ENCODE measurements at regions not wholly inside any gene's neighbourhood (a gene's known extent, or its start where the extent isn't known, plus 50 kb on each side); places are given as distances from the start of the nearest gene placed in this dataset.

DNA sequence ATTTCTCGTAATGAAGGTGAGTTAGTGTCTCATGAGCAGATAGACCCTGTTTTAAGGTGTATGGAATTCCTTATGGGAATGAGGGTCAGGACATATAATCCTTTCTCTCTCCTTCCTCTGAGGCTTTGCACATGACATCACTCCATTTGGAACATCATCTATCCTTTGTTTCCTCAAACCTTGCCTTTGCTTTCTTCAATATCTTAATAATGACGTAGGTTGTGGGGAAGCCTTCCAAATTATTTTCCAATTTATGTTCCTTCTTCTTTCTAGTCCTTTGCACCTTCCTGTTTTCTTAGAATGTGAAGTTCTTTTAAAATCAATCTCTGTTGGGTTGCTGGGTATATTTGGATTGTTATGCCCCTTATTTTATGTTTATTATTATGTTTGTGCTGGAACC lies 502.9 kb upstream of the STXBP6 start:
- no peak overlapping the region for H3K27ac ChIP-seq
- no peak for DNase-seq (ENCODE audit: low read depth, low spot score)

GRCh38 chr14:25551674-25552073 lies 501.7 kb upstream of the STXBP6 start:
- DNase-seq (ENCODE audit: low read depth, low spot score) = no peak
- no peak overlapping the region for H3K27ac ChIP-seq

- H3K27ac ChIP-seq = no peak overlapping the region
- no peak for DNase-seq (ENCODE audit: low read depth, low spot score)
These were observed 496.9 kb upstream of the STXBP6 start for GRCh38 chr14:25546826-25547225.

- no peak overlapping the region for H3K27ac ChIP-seq
- no peak for DNase-seq (ENCODE audit: low read depth, low spot score)
These were observed 488.0 kb upstream of the STXBP6 start for GRCh38 chr14:25537846-25538455.

DNA sequence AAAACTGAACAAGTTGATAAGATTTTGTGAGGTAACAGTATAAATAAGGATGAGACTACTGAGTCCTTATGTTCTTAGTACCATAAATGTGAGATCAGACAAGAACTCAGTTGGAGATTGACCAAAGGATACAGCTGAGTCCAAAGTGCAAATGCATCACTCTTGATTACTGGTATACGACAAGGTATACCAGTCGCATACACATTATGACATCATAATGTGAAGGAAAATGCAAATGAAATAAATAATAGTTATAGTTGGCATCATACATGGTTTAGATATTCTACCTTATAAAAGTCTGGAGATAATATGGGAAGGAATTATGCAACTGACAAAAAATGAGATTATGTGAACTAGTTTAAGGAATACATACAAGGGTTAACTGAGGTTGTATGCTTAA lies 476.3 kb upstream of the STXBP6 start:
- DNase-seq (ENCODE audit: low read depth, low spot score) = no peak
- no peak overlapping the region for H3K27ac ChIP-seq

DNA sequence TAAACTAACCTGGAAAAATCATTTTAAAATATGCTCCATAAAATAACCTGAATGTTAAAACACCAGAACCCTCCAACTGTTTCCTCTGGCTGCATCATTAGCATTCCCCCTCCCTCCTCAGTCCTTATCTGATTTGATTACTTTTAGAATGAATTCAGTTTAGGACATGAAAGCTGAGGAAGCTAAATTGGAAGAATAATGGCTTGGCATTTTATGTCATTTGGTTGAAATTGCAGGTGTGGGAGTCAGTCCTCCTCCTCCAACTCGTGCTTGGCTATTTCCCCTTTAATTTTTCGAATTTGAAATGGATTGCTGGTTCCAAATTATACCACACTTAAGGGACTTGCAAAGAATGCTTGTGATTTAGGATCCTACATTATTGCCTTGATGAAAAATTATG lies 473.0 kb upstream of the STXBP6 start:
- DNase-seq (ENCODE audit: low read depth, low spot score) = no peak
- no peak overlapping the region for H3K27ac ChIP-seq

- no peak for DNase-seq (ENCODE audit: low read depth, low spot score)
- H3K27ac ChIP-seq = no peak overlapping the region
These were observed 472.2 kb upstream of the STXBP6 start for GRCh38 chr14:25522116-25522515.

DNA sequence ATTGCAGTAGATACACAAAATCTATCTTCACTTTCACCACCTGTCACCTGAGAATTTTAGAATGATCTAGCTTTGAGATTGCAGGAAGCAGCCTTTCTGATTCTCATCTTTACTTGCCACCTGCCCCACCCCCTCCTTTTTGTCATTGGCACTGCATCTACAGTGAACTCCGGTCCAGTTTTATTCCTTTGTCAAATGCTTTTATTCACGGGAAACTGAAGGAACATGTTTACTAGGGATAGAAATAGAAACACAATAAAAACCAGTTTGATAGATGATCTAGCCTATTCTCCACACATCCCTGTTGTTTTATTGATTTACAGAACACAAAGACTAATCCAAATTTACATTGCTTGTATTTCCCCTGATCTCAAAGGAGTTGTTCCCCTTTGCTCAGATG lies 471.7 kb upstream of the STXBP6 start:
- no peak for DNase-seq (ENCODE audit: low read depth, low spot score)
- H3K27ac ChIP-seq = no peak overlapping the region

DNA sequence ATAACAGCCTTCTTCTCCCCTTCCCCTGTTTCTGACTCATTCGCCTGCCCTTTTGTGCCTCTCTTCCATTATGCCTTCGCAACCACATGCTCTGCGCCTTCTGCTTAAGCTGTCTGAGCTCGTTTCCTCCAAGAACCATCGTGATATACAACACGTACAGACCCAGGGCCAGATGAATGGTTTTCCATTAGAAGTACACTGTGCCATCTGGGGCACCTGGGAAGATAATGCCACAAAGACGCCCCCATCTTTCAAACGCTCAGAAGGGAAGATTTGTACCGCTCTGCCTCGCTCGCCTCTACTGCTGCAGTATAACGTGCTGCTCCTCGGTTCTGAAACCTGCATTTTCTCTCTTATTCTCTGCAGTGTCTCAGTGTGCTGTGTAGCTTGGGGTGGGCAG lies 470.9 kb upstream of the STXBP6 start:
- no peak for DNase-seq (ENCODE audit: low read depth, low spot score)
- no peak overlapping the region for H3K27ac ChIP-seq

GRCh38 chr14:25518364-25518763 lies 468.4 kb upstream of the STXBP6 start:
- H3K27ac ChIP-seq = no peak overlapping the region
- DNase-seq (ENCODE audit: low read depth, low spot score) = no peak

- H3K27ac ChIP-seq = no peak overlapping the region
- no peak for DNase-seq (ENCODE audit: low read depth, low spot score)
These were observed 466.9 kb upstream of the STXBP6 start for GRCh38 chr14:25516838-25517237.

- no peak for DNase-seq (ENCODE audit: low read depth, low spot score)
These were observed 458.9 kb upstream of the STXBP6 start for GRCh38 chr14:25508845-25509244.

GRCh38 chr14:25501749-25502148 lies 451.8 kb upstream of the STXBP6 start:
- DNase-seq (ENCODE audit: low read depth, low spot score) = no peak
- H3K27ac ChIP-seq = no peak overlapping the region

More at GRCh38 chr14:25508845-25509244, 458.9 kb upstream of the STXBP6 start:
- H3K27ac ChIP-seq = no peak overlapping the region

GRCh38 chr14:25488961-25489360 lies 439.0 kb upstream of the STXBP6 start:
- no peak for DNase-seq (ENCODE audit: low read depth, low spot score)
- no peak overlapping the region for H3K27ac ChIP-seq

- no peak overlapping the region for H3K27ac ChIP-seq
- DNase-seq (ENCODE audit: low read depth, low spot score) = no peak
These were observed 435.4 kb upstream of the STXBP6 start for GRCh38 chr14:25485381-25485780.

DNA sequence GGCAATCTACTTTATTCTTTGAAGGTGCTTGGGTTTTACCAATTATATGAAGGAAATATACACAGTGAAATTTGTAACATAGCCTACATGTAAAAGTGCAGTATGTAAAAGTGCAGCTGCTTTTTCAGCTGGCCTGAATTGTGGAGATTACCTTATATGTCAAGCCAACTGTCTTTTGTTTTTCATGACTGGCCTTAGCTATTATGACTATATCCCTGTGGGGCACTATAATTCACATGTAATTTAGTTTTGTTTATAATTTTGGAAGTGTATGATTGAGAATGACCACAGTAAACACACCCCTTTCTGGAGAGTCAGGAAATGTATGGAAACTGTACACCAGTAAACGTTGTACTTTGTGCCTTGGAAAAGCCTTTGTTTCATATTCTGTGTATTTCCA lies 435.0 kb upstream of the STXBP6 start:
- no peak overlapping the region for H3K27ac ChIP-seq
- no peak for DNase-seq (ENCODE audit: low read depth, low spot score)

DNA sequence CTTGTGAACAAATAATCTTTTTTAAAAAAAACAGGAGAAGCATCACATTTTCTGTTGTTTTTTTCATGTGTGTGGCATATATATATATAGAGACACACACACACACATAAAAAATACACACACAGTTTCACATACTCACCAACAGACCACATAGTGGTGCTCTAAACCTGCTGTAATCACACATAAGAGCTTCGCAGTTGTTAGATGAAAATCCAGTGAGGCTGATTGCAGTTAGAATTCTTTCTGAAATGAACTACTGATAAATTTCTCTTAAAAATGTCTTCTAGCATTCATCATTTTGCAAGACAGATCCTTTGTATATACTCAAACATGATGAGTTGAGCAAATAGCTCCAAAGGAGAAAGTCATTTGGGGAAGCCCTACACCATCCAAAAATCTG lies 434.3 kb upstream of the STXBP6 start:
- no peak for DNase-seq (ENCODE audit: low read depth, low spot score)

DNA sequence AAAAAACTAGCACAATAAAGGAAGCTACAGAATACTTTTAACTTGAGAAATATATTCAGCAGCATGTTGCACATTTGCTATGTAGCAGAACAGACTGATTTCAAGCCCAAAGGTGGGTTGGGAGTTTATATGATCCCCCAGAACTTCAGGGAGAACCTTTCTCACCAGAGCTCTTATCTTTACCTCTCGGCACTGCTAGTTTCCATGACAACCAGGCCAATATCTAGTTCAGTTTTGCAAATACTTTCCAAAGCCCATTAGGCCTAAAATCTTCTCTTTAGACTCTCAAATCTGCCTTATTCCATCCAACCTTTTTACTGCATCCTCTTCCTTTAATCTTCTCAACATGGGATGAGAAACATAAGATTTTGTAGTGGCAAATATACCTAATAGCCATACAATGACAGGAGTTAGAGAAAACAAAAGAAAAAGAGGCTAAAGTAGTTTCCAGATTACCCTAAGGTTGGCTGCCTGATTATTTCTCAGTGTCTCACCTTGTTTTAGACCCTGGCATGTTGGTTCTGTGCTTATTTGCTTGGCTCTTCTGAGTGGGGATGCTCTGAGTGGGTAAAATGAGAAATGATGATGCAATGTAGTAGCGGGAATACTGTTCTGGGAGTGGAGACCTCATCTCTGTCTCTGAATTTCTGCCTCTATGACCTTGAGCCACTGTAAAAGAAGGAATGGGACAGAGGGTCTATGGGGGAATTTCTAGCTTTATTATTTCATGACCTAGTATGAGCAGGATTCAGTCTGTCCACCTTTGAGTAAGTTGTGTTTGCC lies 427.6 kb upstream of the STXBP6 start:
- no peak for DNase-seq (ENCODE audit: low read depth, low spot score)
- no peak overlapping the region for H3K27ac ChIP-seq

More for the DNA sequence above, 434.3 kb upstream of the STXBP6 start:
- no peak overlapping the region for H3K27ac ChIP-seq

- no peak for DNase-seq (ENCODE audit: low read depth, low spot score)
These were observed 422.8 kb upstream of the STXBP6 start for GRCh38 chr14:25472700-25473099.

GRCh38 chr14:25464772-25465171 lies 414.8 kb upstream of the STXBP6 start:
- H3K27ac ChIP-seq = no peak overlapping the region
- no peak for DNase-seq (ENCODE audit: low read depth, low spot score)

More at GRCh38 chr14:25472700-25473099, 422.8 kb upstream of the STXBP6 start:
- no peak overlapping the region for H3K27ac ChIP-seq

DNA sequence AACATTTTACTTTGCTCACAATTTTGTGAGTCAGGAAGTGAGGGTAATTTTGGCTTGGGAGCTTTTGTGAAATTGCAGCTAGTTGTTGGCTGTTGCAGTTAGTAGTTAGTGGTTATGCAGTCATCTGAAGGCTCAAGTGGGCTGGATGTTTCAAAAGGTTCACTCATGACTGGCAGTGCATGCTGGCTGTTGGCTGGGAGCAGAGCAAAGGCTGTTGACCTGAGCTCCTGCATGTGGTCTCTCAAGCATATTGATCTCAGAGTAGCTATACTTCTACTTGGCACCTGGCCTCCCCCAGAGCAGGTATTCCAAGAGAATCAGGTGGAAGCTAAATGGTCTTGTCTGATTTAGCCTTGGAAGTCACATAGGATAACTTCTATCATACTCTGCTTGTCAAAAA lies 414.1 kb upstream of the STXBP6 start:
- no peak overlapping the region for H3K27ac ChIP-seq
- no peak for DNase-seq (ENCODE audit: low read depth, low spot score)

DNA sequence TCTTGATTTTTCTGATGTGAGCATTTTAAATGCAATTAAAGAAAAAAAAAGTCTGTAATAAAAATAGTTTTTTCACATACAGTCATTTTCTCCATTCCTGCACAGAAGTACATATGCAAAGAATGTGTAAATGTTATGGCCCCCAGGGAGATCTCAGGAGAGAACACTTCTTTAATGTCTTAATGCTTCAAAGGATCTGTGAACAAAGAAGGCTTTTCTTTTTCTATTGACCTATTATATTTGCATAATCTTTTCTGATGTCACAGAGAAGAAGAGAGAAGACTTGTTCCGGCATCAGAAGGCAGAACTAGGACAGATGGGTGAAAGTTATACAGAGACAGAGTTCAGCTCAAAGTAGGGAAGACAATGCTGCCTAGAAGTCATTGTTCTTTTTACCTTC lies 413.5 kb upstream of the STXBP6 start:
- no peak overlapping the region for H3K27ac ChIP-seq
- no peak for DNase-seq (ENCODE audit: low read depth, low spot score)
